ENCODE measurements at regions not wholly inside any gene's neighbourhood (a gene's known extent, or its start where the extent isn't known, plus 50 kb on each side); places are given as distances from the start of the nearest gene placed in this dataset.

DNA sequence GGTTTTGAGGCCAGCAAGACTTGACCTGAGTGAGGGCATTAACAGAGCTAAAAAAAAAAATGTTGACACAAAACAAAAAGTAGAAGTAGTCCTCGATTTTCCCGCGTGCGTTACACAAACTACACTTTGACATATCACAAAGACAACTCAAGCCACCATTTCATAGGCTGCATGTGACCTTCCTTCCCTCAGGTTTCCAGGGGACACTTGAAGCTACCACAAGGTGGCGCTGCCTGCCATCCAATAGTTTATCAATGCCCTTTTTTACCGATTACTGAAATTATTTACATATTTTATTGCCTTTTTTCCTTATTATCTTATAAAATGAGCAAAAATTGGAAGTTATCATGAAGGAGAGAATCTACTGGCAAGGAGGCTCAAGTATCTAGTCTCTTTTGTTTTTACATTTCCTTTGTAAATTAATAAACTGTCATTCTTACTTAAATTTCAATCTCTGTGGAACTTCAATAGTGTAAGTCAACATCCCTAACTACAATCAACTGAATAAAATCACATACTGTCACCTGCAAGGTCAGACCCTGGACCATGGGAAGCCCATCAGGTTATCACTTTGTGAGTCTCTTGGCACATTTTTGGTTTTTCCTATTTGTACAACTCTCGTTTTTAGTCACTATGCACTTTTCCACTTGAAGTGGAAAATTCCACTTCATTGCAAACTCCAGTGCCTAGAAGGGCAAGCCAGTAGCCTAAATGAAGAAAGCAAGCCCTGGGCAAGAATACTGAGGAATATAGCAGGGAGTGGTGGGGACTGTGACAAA is 84.6 kb upstream of the CPSF6 start:
- no peaks in the 10 kb centered on the region for H3K36me3 ChIP-seq (ENCODE audit: insufficient read depth, low read length)
- no peaks in the 10 kb centered on the region for H3K79me2 ChIP-seq (ENCODE audit: insufficient read depth, low read depth, low read length)
- H3K9me3 ChIP-seq (ENCODE audit: low read length): no peaks in the 10 kb centered on the region
- TF ChIP-seq EZH2phosphoT487 (IDR thresholded peaks at IDR 0.05; ENCODE audit: borderline replicate concordance, low read depth, low read length): no peak
- TF ChIP-seq, protein P1, sequence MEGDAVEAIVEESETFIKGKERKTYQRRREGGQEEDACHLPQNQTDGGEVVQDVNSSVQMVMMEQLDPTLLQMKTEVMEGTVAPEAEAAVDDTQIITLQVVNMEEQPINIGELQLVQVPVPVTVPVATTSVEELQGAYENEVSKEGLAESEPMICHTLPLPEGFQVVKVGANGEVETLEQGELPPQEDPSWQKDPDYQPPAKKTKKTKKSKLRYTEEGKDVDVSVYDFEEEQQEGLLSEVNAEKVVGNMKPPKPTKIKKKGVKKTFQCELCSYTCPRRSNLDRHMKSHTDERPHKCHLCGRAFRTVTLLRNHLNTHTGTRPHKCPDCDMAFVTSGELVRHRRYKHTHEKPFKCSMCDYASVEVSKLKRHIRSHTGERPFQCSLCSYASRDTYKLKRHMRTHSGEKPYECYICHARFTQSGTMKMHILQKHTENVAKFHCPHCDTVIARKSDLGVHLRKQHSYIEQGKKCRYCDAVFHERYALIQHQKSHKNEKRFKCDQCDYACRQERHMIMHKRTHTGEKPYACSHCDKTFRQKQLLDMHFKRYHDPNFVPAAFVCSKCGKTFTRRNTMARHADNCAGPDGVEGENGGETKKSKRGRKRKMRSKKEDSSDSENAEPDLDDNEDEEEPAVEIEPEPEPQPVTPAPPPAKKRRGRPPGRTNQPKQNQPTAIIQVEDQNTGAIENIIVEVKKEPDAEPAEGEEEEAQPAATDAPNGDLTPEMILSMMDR (conservative IDR thresholded peaks at IDR 0.05; ENCODE audit: low read length): peak; percentile 99
- H4K20me1 ChIP-seq (ENCODE audit: insufficient read depth, low read length): no peaks in the 10 kb centered on the region
- DNase-seq (ENCODE audit: low spot score): peak; percentile 84
- POLR2A ChIA-PET: interaction anchor here (0.6 to 1.0 kb wide), 5 partner anchors 10 to 1819 kb away, joined by 3 read pairs; no protein-coding TSS in a partner anchor
- H3K4me3 ChIP-seq (ENCODE audit: low read depth, low read length, poor library complexity, severe bottlenecking): no peak overlapping the region
- no peak overlapping the region; the same call in 1 of the 2 replicates for H3K4me2 ChIP-seq (ENCODE audit: low read length)
- H3K9me2 ChIP-seq (ENCODE audit: insufficient read depth, low read length): no peaks in the 10 kb centered on the region
- H3K4me1 ChIP-seq (ENCODE audit: insufficient read depth, low read length, poor library complexity, severe bottlenecking): peaks cover 14% of the 10 kb centered on the region
- intact Hi-C loops (cut with micrococcal nuclease; ENCODE audit: unreplicated experiment): loop anchor here (1.0 to 10.0 kb wide), 3 partner anchors 137 to 420 kb away; no protein-coding TSS in a partner anchor
- H2AFZ ChIP-seq (ENCODE audit: low read length): peak overlapping the region; percentile 89; the same call in 1 of the 2 replicates
- CTCF ChIA-PET (ENCODE audit: unreplicated experiment): interaction anchor here (0.5 to 1.0 kb wide), 2 partner anchors 100 to 190 kb away, joined by 3 read pairs; no protein-coding TSS in a partner anchor
- no TSS peak for BruUV-seq (replicated peaks)
- H3K27ac ChIP-seq (ENCODE audit: low read depth, low read length, poor library complexity, severe bottlenecking): no peak overlapping the region

DNA sequence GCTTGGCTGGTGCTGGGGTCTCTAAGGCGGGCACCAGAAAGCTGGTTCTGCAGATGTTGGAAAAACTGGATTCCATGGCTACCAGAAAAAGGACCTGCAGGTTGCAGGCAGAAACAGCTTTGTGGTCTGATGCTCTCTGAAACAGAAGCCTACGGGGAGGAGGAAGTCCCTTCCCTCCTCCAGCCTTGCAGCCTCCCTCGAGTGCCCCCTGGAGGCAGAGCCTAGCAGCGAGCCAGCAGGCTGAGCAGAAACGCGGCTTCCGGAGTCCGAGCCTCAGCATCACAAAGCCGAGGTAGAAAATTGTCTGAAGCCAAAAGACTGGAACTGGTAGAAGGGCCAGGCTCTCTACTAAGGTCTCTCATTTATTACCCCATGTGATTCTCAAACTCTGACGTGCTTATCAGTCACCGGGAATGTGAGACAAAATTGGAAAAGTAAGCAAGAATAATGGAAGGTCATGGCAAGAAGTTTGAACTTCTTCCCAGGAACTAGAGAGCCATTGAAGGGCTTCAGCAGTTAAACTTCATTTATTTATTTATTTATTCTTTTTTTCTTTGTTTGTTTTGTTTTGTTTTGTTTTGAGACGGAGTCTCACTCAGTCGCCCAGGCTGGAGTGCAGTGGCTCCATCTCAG is 82.2 kb upstream of the CPSF6 start:
- DNase-seq (ENCODE audit: low spot score): peak; percentile 91
- Histone ChIP-seq H3K4me3 (ENCODE audit: low read depth, low read length, poor library complexity, severe bottlenecking) (peak overlapping the region; percentile 21), H3K79me2 (ENCODE audit: insufficient read depth, low read depth, low read length) (no peaks in the 10 kb centered on the region), H3K9me2 (ENCODE audit: insufficient read depth, low read length) (no peaks in the 10 kb centered on the region), H4K20me1 (ENCODE audit: insufficient read depth, low read length) (no peaks in the 10 kb centered on the region), H3K4me1 (ENCODE audit: insufficient read depth, low read length, poor library complexity, severe bottlenecking) (peaks cover 14% of the 10 kb centered on the region), H3K9me3 (ENCODE audit: low read length) (no peaks in the 10 kb centered on the region), H3K27ac (ENCODE audit: low read depth, low read length, poor library complexity, severe bottlenecking) (no peak overlapping the region), H2AFZ (ENCODE audit: low read length) (peak overlapping the region; percentile 97), H3K4me2 (ENCODE audit: low read length) (peak overlapping the region; percentile 60), H3K36me3 (ENCODE audit: insufficient read depth, low read length) (no peaks in the 10 kb centered on the region)
- intact Hi-C loops (cut with micrococcal nuclease; ENCODE audit: unreplicated experiment): loop anchor here (1.0 to 10.0 kb wide), 4 partner anchors 82 to 418 kb away; partner anchors contain the start of gene CPSF6
- ChIA-PET CTCF (ENCODE audit: unreplicated experiment) (interaction anchor here (0.6 kb wide), 1 partner anchor 296 kb away, joined by 3 read pairs; no protein-coding TSS in a partner anchor), POLR2A (interaction anchor here (0.6 to 0.7 kb wide), 9 partner anchors 44 to 1671 kb away, joined by 3 to 7 read pairs (median 4); no protein-coding TSS in a partner anchor)
- no TSS peak for BruUV-seq (replicated peaks)
- TF ChIP-seq, protein P1 (conservative IDR thresholded peaks at IDR 0.05; ENCODE audit: low read length): peak; percentile 97
- no peak for TF ChIP-seq EZH2phosphoT487 (IDR thresholded peaks at IDR 0.05; ENCODE audit: borderline replicate concordance, low read depth, low read length)
